Bronchial epithelial cell (primary cell): ENCODE measurements at regions not wholly inside any gene's neighbourhood (a gene's known extent, or its start where the extent isn't known, plus 50 kb on each side); places are given as distances from the start of the nearest gene placed in this dataset.

Experiments used
- DNase-seq: peaks from one replicate; pipeline ENCODE4 v3.0.0-alpha.2; 2010; ENCODE audit warnings: low read depth
- FAIRE-seq: peaks from 2 replicates; lab custom pipeline; 2011; peaks lifted over from hg19 to GRCh38; lab: Jason Lieb, UNC
- H3K27me3 ChIP-seq: 2 replicates; pipeline ENCODE4 v1.5.1; 2011; ENCODE audit warnings: low read length; ENCODE audit not compliant: control insufficient read depth, insufficient read depth
- H3K36me3 ChIP-seq: 2 replicates; pipeline ENCODE4 v1.5.1; 2011; ENCODE audit warnings: low read length; ENCODE audit not compliant: control insufficient read depth, insufficient read depth
- H3K4me3 ChIP-seq: 2 replicates; pipeline ENCODE4 v1.5.1; 2011; ENCODE audit warnings: mild to moderate bottlenecking, low read depth, low read length, control low read depth
- TF ChIP-seq, protein P1 (sequence below): IDR thresholded peaks from 2 replicates; pipeline ENCODE4 v1.5.1; 2011; ENCODE audit warnings: mild to moderate bottlenecking, moderate library complexity, low read length, control low read depth, inconsistent platforms; ENCODE audit not compliant: insufficient read depth, severe bottlenecking

DNA sequence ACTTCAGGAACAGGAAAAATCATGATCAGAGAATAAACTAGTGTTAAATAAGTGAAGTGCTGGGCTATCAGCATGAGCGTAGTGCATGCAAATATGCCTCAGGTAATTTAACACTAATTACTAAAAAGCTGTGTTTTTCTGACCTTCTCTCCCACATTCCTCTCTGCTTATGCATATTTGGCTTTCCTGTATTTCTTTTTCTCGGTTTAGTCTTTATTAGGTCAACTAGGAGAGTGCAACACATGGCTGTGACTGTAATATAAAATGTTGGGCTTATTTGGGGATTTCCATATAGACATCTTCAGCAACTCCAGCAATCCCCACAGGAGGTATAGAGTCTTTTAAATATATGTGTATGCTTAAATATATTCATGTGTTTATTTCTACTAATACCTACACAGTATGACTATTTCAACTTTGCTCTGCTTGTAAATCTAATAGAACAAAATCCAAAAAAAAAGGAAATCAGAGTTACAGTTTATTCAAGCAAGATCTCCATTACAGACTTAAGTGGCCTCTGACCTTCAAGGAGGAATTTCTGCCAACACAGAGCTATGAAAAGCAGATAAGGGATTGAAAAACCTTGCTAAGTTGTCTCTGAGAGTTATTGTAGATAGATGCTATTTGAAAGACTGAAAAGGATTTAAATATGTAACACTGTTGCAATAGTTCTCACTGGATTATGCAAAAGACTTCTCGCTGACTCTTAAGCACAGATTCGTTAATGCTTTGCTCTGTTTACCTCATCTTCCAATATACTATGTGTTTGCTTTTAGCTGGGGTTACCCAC is 359.5 kb upstream of the RGPD4 start:
- Histone ChIP-seq H3K36me3 (no peaks in the 10 kb centered on the region), H3K4me3 (no peak overlapping the region), H3K27me3 (no peaks in the 10 kb centered on the region)
- no peak for FAIRE-seq
- DNase-seq, result no peak
- TF ChIP-seq, protein P1, sequence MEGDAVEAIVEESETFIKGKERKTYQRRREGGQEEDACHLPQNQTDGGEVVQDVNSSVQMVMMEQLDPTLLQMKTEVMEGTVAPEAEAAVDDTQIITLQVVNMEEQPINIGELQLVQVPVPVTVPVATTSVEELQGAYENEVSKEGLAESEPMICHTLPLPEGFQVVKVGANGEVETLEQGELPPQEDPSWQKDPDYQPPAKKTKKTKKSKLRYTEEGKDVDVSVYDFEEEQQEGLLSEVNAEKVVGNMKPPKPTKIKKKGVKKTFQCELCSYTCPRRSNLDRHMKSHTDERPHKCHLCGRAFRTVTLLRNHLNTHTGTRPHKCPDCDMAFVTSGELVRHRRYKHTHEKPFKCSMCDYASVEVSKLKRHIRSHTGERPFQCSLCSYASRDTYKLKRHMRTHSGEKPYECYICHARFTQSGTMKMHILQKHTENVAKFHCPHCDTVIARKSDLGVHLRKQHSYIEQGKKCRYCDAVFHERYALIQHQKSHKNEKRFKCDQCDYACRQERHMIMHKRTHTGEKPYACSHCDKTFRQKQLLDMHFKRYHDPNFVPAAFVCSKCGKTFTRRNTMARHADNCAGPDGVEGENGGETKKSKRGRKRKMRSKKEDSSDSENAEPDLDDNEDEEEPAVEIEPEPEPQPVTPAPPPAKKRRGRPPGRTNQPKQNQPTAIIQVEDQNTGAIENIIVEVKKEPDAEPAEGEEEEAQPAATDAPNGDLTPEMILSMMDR, result no peak

DNA sequence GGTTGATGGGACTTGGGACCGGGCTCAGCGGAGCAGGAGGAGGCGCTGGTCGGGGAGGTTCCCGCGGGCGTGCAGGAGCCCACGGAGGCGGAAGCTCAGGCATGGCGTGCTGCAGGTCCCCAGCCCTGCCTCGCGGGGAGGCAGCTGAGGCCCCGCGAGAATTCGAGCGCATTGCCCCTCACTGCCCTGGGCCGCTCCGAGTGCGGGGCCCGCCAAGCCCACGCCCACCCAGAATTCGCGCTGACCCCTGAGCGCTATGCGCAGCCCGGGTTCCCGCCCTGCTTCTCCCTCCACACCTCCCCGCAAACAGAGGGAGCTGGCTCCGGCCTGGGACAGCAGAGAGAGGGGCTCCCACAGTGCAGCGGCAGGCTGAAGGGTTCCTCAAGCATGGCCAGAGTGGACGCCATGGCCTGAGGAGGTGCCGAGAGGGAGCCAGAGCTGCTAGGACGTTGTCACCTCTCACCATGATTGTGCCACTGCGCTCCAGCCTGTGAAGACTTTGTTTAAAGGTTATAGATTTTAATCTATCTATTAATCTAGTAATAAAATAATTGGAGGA is 357.2 kb upstream of the RGPD4 start:
- DNase-seq, result no peak
- H3K4me3 ChIP-seq, result no peak overlapping the region
- no peaks in the 10 kb centered on the region for H3K36me3 ChIP-seq
- TF ChIP-seq, protein P1, result no peak
- no peak for FAIRE-seq
- no peaks in the 10 kb centered on the region for H3K27me3 ChIP-seq

DNA sequence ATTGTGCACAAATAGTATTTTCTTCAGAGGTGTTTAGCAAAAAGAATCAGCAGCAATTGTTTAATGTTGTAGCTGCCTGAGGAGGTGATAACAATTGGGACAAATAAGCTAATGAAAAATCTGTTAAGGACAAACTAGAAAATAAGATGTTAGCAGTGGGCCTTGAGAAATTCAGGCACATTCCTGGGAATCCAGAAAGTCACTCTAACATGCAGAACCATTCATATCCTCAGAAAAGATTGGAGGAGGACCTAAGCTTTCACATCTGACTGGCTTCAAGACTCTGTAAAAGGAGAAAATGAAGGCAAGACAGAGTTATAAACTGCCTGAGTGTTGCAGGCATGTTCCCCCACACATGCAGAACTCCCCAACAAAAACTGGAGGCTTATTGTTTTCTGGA is 353.5 kb upstream of the RGPD4 start:
- no peaks in the 10 kb centered on the region for H3K36me3 ChIP-seq
- TF ChIP-seq, protein P1, result no peak
- no peaks in the 10 kb centered on the region for H3K27me3 ChIP-seq
- DNase-seq (no peak), FAIRE-seq (no peak)
- H3K4me3 ChIP-seq, result no peak overlapping the region

DNA sequence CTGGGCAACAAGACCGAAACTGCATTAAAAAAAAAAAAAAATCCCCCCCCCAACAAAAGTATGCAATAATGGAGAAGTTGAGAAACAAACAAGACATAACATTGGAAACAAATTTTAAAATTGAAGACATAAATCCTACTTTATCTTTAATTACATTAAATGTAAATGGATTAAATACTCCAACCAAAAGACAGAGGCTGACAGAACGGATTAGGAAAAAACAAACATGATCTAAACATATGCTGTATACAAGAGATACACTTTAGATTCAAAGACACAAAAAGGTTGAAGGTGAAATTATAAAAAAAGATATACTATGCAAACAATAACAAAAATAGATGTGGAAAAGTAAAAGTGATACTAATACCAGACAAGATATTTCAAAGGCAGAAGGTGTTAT is 350.8 kb upstream of the RGPD4 start:
- FAIRE-seq (no peak), DNase-seq (no peak)
- no peaks in the 10 kb centered on the region for H3K27me3 ChIP-seq
- H3K4me3 ChIP-seq, result no peak overlapping the region
- no peaks in the 10 kb centered on the region for H3K36me3 ChIP-seq
- TF ChIP-seq, protein P1, result no peak

DNA sequence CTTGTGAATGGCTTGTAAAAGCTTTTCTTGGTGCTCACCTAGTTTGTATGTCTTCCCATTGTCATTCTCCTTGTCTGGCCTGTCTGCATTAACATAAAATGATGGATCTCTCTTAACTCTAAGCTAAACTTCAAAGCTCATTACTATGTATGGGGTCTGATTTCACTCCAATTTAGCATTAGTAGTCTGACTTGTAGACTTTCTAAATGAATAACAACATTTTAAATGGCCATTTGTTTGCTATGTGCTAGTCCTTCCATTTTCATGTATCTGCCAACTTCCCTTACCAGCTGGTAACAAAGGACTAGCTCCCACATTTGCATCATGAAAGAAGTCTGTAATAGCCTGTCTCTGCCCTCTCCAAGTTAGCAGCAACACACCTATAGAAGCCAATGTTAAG is 324.2 kb upstream of the RGPD4 start:
- DNase-seq (no peak), FAIRE-seq (no peak)
- Histone ChIP-seq H3K27me3 (no peaks in the 10 kb centered on the region), H3K36me3 (no peaks in the 10 kb centered on the region), H3K4me3 (no peak overlapping the region)
- TF ChIP-seq, protein P1, result no peak
